H1 (cell line): ENCODE measurements at regions not wholly inside any gene's neighbourhood (a gene's known extent, or its start where the extent isn't known, plus 50 kb on each side); places are given as distances from the start of the nearest gene placed in this dataset.

Experiments
- CTCF ChIA-PET: fragments of 300-600 bp; sonication (Branson Sonifier 250); formaldehyde crosslinking; loops from one replicate; lab custom pipeline; 2021; ENCODE audit not compliant: partially characterized antibody; lab: Charles Lee
- POLR2A ChIA-PET: fragments of 300-600 bp; sonication (Branson Sonifier 250); formaldehyde crosslinking; loops from one replicate; lab custom pipeline; 2021; ENCODE audit warnings: inconsistent platforms; ENCODE audit not compliant: partially characterized antibody; lab: Charles Lee
- DNase-seq, 2 experiments: peaks; one replicate each; pipeline versions ENCODE4 v3.0.0 to v3.0.0-alpha.2; 2010 to 2022; ENCODE audit warnings: low spot score in 2 of 2, low read depth in 1 of 2, mixed read lengths in 1 of 2
- FAIRE-seq: peaks from 2 replicates; lab custom pipeline; 2011; peaks lifted over from hg19 to GRCh38; lab: Jason Lieb, UNC
- H2AFZ ChIP-seq: 2 replicates; pipeline ENCODE4 v1.8.1; 2012; ENCODE audit warnings: low read length, inconsistent platforms
- H2AK5ac ChIP-seq: 2 replicates; pipeline ENCODE4 v1.6.1; 2013; ENCODE audit warnings: low read depth, low read length
- H2BK120ac ChIP-seq: replicated peaks from 2 replicates; pipeline ENCODE3; 2013; ENCODE audit warnings: low read depth, low read length, inconsistent platforms
- H2BK12ac ChIP-seq: 2 replicates; pipeline ENCODE4 v1.6.1; 2013; ENCODE audit warnings: low read depth, low read length
- H2BK15ac ChIP-seq: 2 replicates; pipeline ENCODE4 v1.6.1; 2013; ENCODE audit warnings: low read length
- H2BK20ac ChIP-seq: 2 replicates; pipeline ENCODE4 v1.6.1; 2013; ENCODE audit warnings: low read length
- H2BK5ac ChIP-seq: 2 replicates; pipeline ENCODE4 v1.6.1; 2013; ENCODE audit warnings: low read depth, low read length
- H3K14ac ChIP-seq: 2 replicates; pipeline ENCODE4 v1.6.1; 2013; ENCODE audit warnings: inconsistent platforms; ENCODE audit not compliant: insufficient read length
- H3K18ac ChIP-seq: 2 replicates; pipeline ENCODE4 v1.6.1; 2013; ENCODE audit warnings: low read length; ENCODE audit errors: extremely low read depth
- H3K23ac ChIP-seq: 2 replicates; pipeline ENCODE4 v1.6.1; 2013; ENCODE audit warnings: inconsistent platforms; ENCODE audit not compliant: insufficient read length
- H3K23me2 ChIP-seq: 2 replicates; pipeline ENCODE4 v1.6.1; 2013; ENCODE audit warnings: low read depth, low read length
- H3K27ac ChIP-seq: 2 replicates; pipeline ENCODE4 v1.6.1; 2011; ENCODE audit warnings: low read depth, low read length, inconsistent platforms
- H3K27me3 ChIP-seq, 4 experiments: replicated peaks in 1 of 4; 1 replicate in 1 of 4; 2 replicates in 3 of 4; pipeline versions ENCODE4 v1.6.1 to v1.8.1; 2011 to 2013; ENCODE audit warnings: low read length in 3 of 4, mild to moderate bottlenecking in 3 of 4, inconsistent platforms in 2 of 4, mixed read lengths in 2 of 4, moderate library complexity in 1 of 4; ENCODE audit not compliant: control insufficient read depth in 3 of 4, insufficient read depth in 3 of 4; ENCODE audit errors: extremely low read depth in 1 of 4
- H3K36me3 ChIP-seq, 4 experiments: 2 replicates each; pipeline versions ENCODE4 v1.6.1 to v1.8.1; 2011 to 2013; ENCODE audit warnings: mild to moderate bottlenecking in 4 of 4, low read length in 3 of 4, moderate library complexity in 2 of 4, control low read depth in 1 of 4, inconsistent platforms in 1 of 4; ENCODE audit not compliant: insufficient read depth in 4 of 4, control insufficient read depth in 2 of 4
- H3K4ac ChIP-seq: replicated peaks from 2 replicates; pipeline ENCODE3; 2013; ENCODE audit warnings: low read length, low read depth, mixed read lengths, inconsistent platforms; ENCODE audit not compliant: insufficient read length
- H3K4me1 ChIP-seq, 4 experiments: replicated peaks in 1 of 4; 1 replicate in 1 of 4; 2 replicates in 3 of 4; pipeline versions ENCODE4 v1.6.1 to v1.8.1; 2011 to 2013; ENCODE audit warnings: low read length in 3 of 4, inconsistent platforms in 2 of 4, mixed read lengths in 1 of 4; ENCODE audit not compliant: insufficient read depth in 4 of 4, control insufficient read depth in 3 of 4
- H3K4me2 ChIP-seq, 2 experiments: 2 replicates each; pipeline versions ENCODE4 v1.6.1 to v1.8.1; 2011 to 2013; ENCODE audit warnings: low read depth in 2 of 2, low read length in 2 of 2, control low read depth in 1 of 2, inconsistent platforms in 1 of 2, mild to moderate bottlenecking in 1 of 2; ENCODE audit not compliant: insufficient read depth in 1 of 2
- H3K4me3 ChIP-seq, 4 experiments: fragments of 200-600, 300-600 bp in 1 of 4; sonication (generic), shearing (Covaris generic), sonication (Bioruptor Twin) in 1 of 4; 2 replicates each; pipeline versions ENCODE4 v1.5.1 to v1.8.1; 2011 to 2016; ENCODE audit warnings: low read length in 4 of 4, low read depth in 3 of 4, control low read depth in 2 of 4, inconsistent platforms in 2 of 4, mild to moderate bottlenecking in 2 of 4, mixed read lengths in 1 of 4, moderate library complexity in 1 of 4; ENCODE audit not compliant: insufficient read depth in 2 of 4; ENCODE audit errors: extremely low read depth in 1 of 4
- H3K56ac ChIP-seq: replicated peaks from 2 replicates; pipeline ENCODE3; 2013; ENCODE audit warnings: low read depth, mild to moderate bottlenecking, mixed read lengths, low read length, inconsistent platforms; ENCODE audit not compliant: insufficient read length
- H3K79me1 ChIP-seq: 2 replicates; pipeline ENCODE4 v1.6.1; 2013; ENCODE audit warnings: low read depth, low read length, control low read depth
- H3K79me2 ChIP-seq, 2 experiments: 2 replicates each; pipeline versions ENCODE4 v1.6.1 to v1.8.1; 2012 to 2013; ENCODE audit warnings: low read length in 2 of 2, mild to moderate bottlenecking in 2 of 2, inconsistent platforms in 1 of 2; ENCODE audit not compliant: insufficient read depth in 2 of 2, control insufficient read depth in 1 of 2
- H3K9ac ChIP-seq, 4 experiments: replicated peaks in 1 of 4; 1 replicate in 1 of 4; 2 replicates in 3 of 4; pipeline versions ENCODE4 v1.6.1 to v1.8.1; 2011 to 2013; ENCODE audit warnings: low read depth in 3 of 4, low read length in 3 of 4, control low read depth in 2 of 4, mild to moderate bottlenecking in 2 of 4, moderate library complexity in 2 of 4, inconsistent platforms in 1 of 4; ENCODE audit errors: extremely low read depth in 1 of 4
- H3K9me3 ChIP-seq, 2 experiments: 2 replicates each; pipeline versions ENCODE4 v1.6.1 to v1.8.1; 2012 to 2013; ENCODE audit warnings: mild to moderate bottlenecking in 2 of 2, moderate library complexity in 2 of 2, control low read depth in 1 of 2, inconsistent platforms in 1 of 2, low read depth in 1 of 2, low read length in 1 of 2, mixed read lengths in 1 of 2; ENCODE audit not compliant: insufficient read depth in 2 of 2
- H4K20me1 ChIP-seq, 2 experiments: replicated peaks in 1 of 2; 2 replicates each; pipeline versions ENCODE3 to v1.8.1; 2011 to 2013; ENCODE audit warnings: inconsistent platforms in 2 of 2, low read length in 2 of 2, mild to moderate bottlenecking in 1 of 2; ENCODE audit not compliant: insufficient read depth in 2 of 2, control insufficient read depth in 1 of 2
- H4K5ac ChIP-seq: 2 replicates; pipeline ENCODE4 v1.6.1; 2013; ENCODE audit warnings: low read length, low read depth, mixed read lengths, inconsistent platforms; ENCODE audit not compliant: insufficient read length
- H4K8ac ChIP-seq: 2 replicates; pipeline ENCODE4 v1.8.0; 2013; ENCODE audit warnings: mild to moderate bottlenecking, moderate library complexity, low read length, inconsistent platforms; ENCODE audit not compliant: insufficient read depth; ENCODE audit errors: extremely low read depth
- H4K91ac ChIP-seq: replicated peaks from 2 replicates; pipeline ENCODE3; 2013; ENCODE audit warnings: low read length, mixed read lengths, inconsistent platforms; ENCODE audit not compliant: insufficient read length
- CHD1 ChIP-seq: IDR thresholded peaks from 2 replicates; pipeline ENCODE4 v1.6.1; 2012; ENCODE audit warnings: low read depth, low read length, improper control_type of control experiment
- CREB1 ChIP-seq: IDR thresholded peaks from 2 replicates; pipeline ENCODE4 v1.6.1; 2012; ENCODE audit warnings: inconsistent platforms
- EZH2 ChIP-seq: fragments of 200-600 bp; sonication (generic); IDR thresholded peaks from 2 replicates; pipeline ENCODE4 v1.7.1; 2012; ENCODE audit warnings: low read depth, mild to moderate bottlenecking, moderate library complexity, low read length, inconsistent platforms; ENCODE audit not compliant: severe bottlenecking
- NANOG ChIP-seq: IDR thresholded peaks from 2 replicates; pipeline ENCODE4 v1.6.1; 2011; ENCODE audit warnings: low read length, low read depth, mild to moderate bottlenecking, inconsistent platforms; ENCODE audit not compliant: insufficient read depth, poor library complexity, severe bottlenecking
- PHF8 ChIP-seq: fragments of 200-600 bp; sonication (generic); conservative IDR thresholded peaks from 2 replicates; pipeline ENCODE4 v1.7.1; 2012; ENCODE audit warnings: low read depth, mild to moderate bottlenecking, inconsistent platforms, low read length, moderate library complexity
- RXRA ChIP-seq: IDR thresholded peaks from 2 replicates; pipeline ENCODE4 v1.6.1; 2011; ENCODE audit warnings: low read depth, mild to moderate bottlenecking, low read length, moderate library complexity; ENCODE audit not compliant: insufficient read depth
- SIX5 ChIP-seq: IDR thresholded peaks from 2 replicates; pipeline ENCODE4 v1.6.1; 2011; ENCODE audit warnings: mild to moderate bottlenecking, low read depth, low read length
- TAF7 ChIP-seq: optimal IDR thresholded peaks from 2 replicates; pipeline ENCODE3; 2011; ENCODE audit warnings: low read depth, mild to moderate bottlenecking, inconsistent platforms, low read length, moderate library complexity, borderline replicate concordance
- WGBS, 2 experiments: shearing (Covaris generic) in 1 of 2; methylation state at CpG; one replicate each; pipeline versions ENCODE4 v1.1.6 to v1.1.7; 2013 to 2015; ENCODE audit warnings: low lambda C conversion rate in 2 of 2, mixed read lengths in 2 of 2, inconsistent platforms in 1 of 2, low coverage in 1 of 2, missing lambda C conversion rate in 1 of 2; ENCODE audit not compliant: insufficient replicate concordance in 2 of 2, insufficient coverage in 1 of 2, insufficient read length in 1 of 2; ENCODE audit errors: extremely low coverage in 1 of 2, missing lambda C conversion rate in 1 of 2; 5-methylcytosine and 5-hydroxymethylcytosine counted together

- Histone ChIP-seq H4K5ac (no peak overlapping the region), H3K9ac (no peak overlapping the region), H2BK20ac (no peak overlapping the region), H4K20me1 (no peaks in the 10 kb centered on the region), H2BK5ac (no peak overlapping the region), H4K8ac (no peak overlapping the region), H2AK5ac (no peak overlapping the region), H2AFZ (no peak overlapping the region), H3K9me3 (peaks cover 9 to 16% of the 10 kb centered on the region in 2 experiments), H3K56ac (no peak overlapping the region), H2BK120ac (no peak overlapping the region), H3K79me2 (no peaks in the 10 kb centered on the region), H2BK12ac (no peak overlapping the region), H3K4ac (no peak overlapping the region), H3K79me1 (no peaks in the 10 kb centered on the region), H3K4me2 (no peak overlapping the region), H3K27ac (no peak overlapping the region), H3K27me3 (no peaks in the 10 kb centered on the region), H3K18ac (no peak overlapping the region), H3K23me2 (no peaks in the 10 kb centered on the region), H3K4me1 (peaks cover 0 to 3% (median 0%) of the 10 kb centered on the region in 4 experiments; a peak in 1 of 7 replicates), H4K91ac (no peak overlapping the region), H3K14ac (no peak overlapping the region), H3K23ac (no peak overlapping the region), H2BK15ac (no peak overlapping the region), H3K36me3 (no peaks in the 10 kb centered on the region), H3K4me3 (no peak overlapping the region)
- 91% methylated on average over 2 of the region's 2 CpGs; no CpG with 5 or more reads in 1 of the 2 experiments for WGBS, 2 experiments
- no peak for FAIRE-seq
- POLR2A ChIA-PET = no interaction called here
- no peak for DNase-seq
- CTCF ChIA-PET = interaction anchor here (0.7 to 4.0 kb wide), 4 partner anchors 18 to 232 kb away, joined by 3 to 26 read pairs (median 4); no protein-coding TSS in a partner anchor
- TF ChIP-seq RXRA = no peak
- TF ChIP-seq SIX5 = no peak
- TF ChIP-seq PHF8 = no peak
- no peak for TF ChIP-seq CHD1
- TF ChIP-seq TAF7 = no peak
- TF ChIP-seq NANOG = no peak
- no peak for TF ChIP-seq CREB1
- TF ChIP-seq EZH2 = no peak
Measured at GRCh38 chr4:123583043-123583442, 186.4 kb downstream of the SPRY1 start.
